Mesenchymal stem cell (in vitro differentiated cells and primary cell): ENCODE measurements at regions not wholly inside any gene's neighbourhood (a gene's known extent, or its start where the extent isn't known, plus 50 kb on each side); places are given as distances from the start of the nearest gene placed in this dataset.

Experiments
- DNase-seq: peaks from one replicate; pipeline ENCODE4 v3.0.0-alpha.2; 2013
- H2AFZ ChIP-seq: one replicate; pipeline ENCODE4 v1.6.1; 2013; ENCODE audit warnings: low read depth, mild to moderate bottlenecking, control low read depth, inconsistent platforms, low read length, moderate library complexity
- H2AK5ac ChIP-seq: 2 replicates; pipeline ENCODE4 v1.6.1; 2013; ENCODE audit warnings: low read length, moderate library complexity, mild to moderate bottlenecking, inconsistent platforms; ENCODE audit not compliant: severe bottlenecking
- H2BK120ac ChIP-seq: one replicate; pipeline ENCODE4 v1.6.1; 2013; ENCODE audit warnings: low read depth, mild to moderate bottlenecking, inconsistent platforms, low read length, moderate library complexity
- H2BK12ac ChIP-seq, 2 experiments: one replicate each; pipeline ENCODE4 v1.6.1; 2013; ENCODE audit warnings: inconsistent platforms in 2 of 2, low read length in 2 of 2, mild to moderate bottlenecking in 2 of 2, moderate library complexity in 2 of 2, control low read depth in 1 of 2
- H2BK15ac ChIP-seq: one replicate; pipeline ENCODE4 v1.6.1; 2013; ENCODE audit warnings: mild to moderate bottlenecking, low read depth, inconsistent platforms; ENCODE audit not compliant: poor library complexity, severe bottlenecking
- H2BK5ac ChIP-seq: 2 replicates; pipeline ENCODE4 v1.6.1; 2013; ENCODE audit warnings: low read depth, mild to moderate bottlenecking, low read length, control low read depth, inconsistent platforms; ENCODE audit not compliant: poor library complexity, severe bottlenecking
- H3K14ac ChIP-seq, 2 experiments: one replicate each; pipeline ENCODE4 v1.6.1; 2013; ENCODE audit warnings: inconsistent platforms in 2 of 2, low read length in 2 of 2, control low read depth in 1 of 2, mild to moderate bottlenecking in 1 of 2, moderate library complexity in 1 of 2
- H3K18ac ChIP-seq, 2 experiments: one replicate each; pipeline ENCODE4 v1.6.1; 2013; ENCODE audit warnings: inconsistent platforms in 2 of 2, low read length in 2 of 2, control low read depth in 1 of 2, low read depth in 1 of 2, mild to moderate bottlenecking in 1 of 2
- H3K23ac ChIP-seq, 2 experiments: one replicate each; pipeline ENCODE4 v1.6.1; 2013; ENCODE audit warnings: inconsistent platforms in 2 of 2, low read length in 2 of 2, mild to moderate bottlenecking in 2 of 2, moderate library complexity in 2 of 2, control low read depth in 1 of 2
- H3K27ac ChIP-seq: 2 replicates; pipeline ENCODE4 v1.5.1; 2013; ENCODE audit warnings: mild to moderate bottlenecking, moderate library complexity, low read length, control low read depth, inconsistent platforms; ENCODE audit not compliant: poor library complexity, severe bottlenecking
- H3K27me3 ChIP-seq, 2 experiments: 2 replicates each; pipeline versions ENCODE4 v1.6.1 to v1.7.0; 2013; ENCODE audit warnings: low read length in 2 of 2, mild to moderate bottlenecking in 2 of 2, moderate library complexity in 2 of 2, control low read depth in 1 of 2, inconsistent platforms in 1 of 2; ENCODE audit not compliant: control insufficient read depth in 1 of 2, insufficient read depth in 1 of 2
- H3K36me3 ChIP-seq, 2 experiments: 2 replicates each; pipeline versions ENCODE4 v1.6.1 to v1.7.0; 2013; ENCODE audit warnings: low read length in 2 of 2, control low read depth in 1 of 2, inconsistent platforms in 1 of 2, low read depth in 1 of 2, mild to moderate bottlenecking in 1 of 2; ENCODE audit not compliant: insufficient read depth in 2 of 2, control insufficient read depth in 1 of 2
- H3K4ac ChIP-seq, 2 experiments: one replicate each; pipeline ENCODE4 v1.6.1; 2013; ENCODE audit warnings: inconsistent platforms in 2 of 2, low read length in 2 of 2, mild to moderate bottlenecking in 2 of 2, moderate library complexity in 2 of 2, control low read depth in 1 of 2, low read depth in 1 of 2
- H3K4me1 ChIP-seq: 2 replicates; pipeline ENCODE4 v1.6.1; 2013; ENCODE audit warnings: low read depth, low read length, control low read depth; ENCODE audit not compliant: control insufficient read depth, insufficient read depth
- H3K4me2 ChIP-seq: 2 replicates; pipeline ENCODE4 v1.6.1; 2013; ENCODE audit warnings: low read length, mild to moderate bottlenecking, inconsistent platforms; ENCODE audit not compliant: poor library complexity, severe bottlenecking
- H3K4me3 ChIP-seq, 2 experiments: 2 replicates each; pipeline versions ENCODE4 v1.5.1 to v1.7.0; 2013; ENCODE audit warnings: low read length in 2 of 2, mild to moderate bottlenecking in 2 of 2, control low read depth in 1 of 2, low read depth in 1 of 2; ENCODE audit not compliant: insufficient read depth in 1 of 2
- H3K79me1 ChIP-seq: replicated peaks from 2 replicates; pipeline ENCODE4 v1.6.1; 2013; ENCODE audit warnings: mild to moderate bottlenecking, control low read depth, low read length, inconsistent platforms; ENCODE audit not compliant: poor library complexity, severe bottlenecking
- H3K9ac ChIP-seq: 2 replicates; pipeline ENCODE4 v1.7.0; 2013; ENCODE audit warnings: mild to moderate bottlenecking, low read length, moderate library complexity
- H3K9me3 ChIP-seq: 2 replicates; pipeline ENCODE4 v1.7.0; 2013; ENCODE audit warnings: mild to moderate bottlenecking, low read length; ENCODE audit not compliant: control insufficient read depth
- H4K8ac ChIP-seq: one replicate; pipeline ENCODE4 v1.6.1; 2013; ENCODE audit warnings: inconsistent platforms, mild to moderate bottlenecking, low read length, moderate library complexity
- H4K91ac ChIP-seq: one replicate; pipeline ENCODE4 v1.6.1; 2013; ENCODE audit warnings: mild to moderate bottlenecking, low read length, inconsistent platforms
- WGBS: methylation state at CpG from one replicate; pipeline ENCODE4 v1.1.7; 2013; ENCODE audit warnings: mixed read lengths; 5-methylcytosine and 5-hydroxymethylcytosine counted together

GRCh38 chr11:115787302-115787701 lies 283.1 kb upstream of the CADM1 start:
- H3K23ac ChIP-seq, result no peak overlapping the region
- no peak overlapping the region for H3K18ac ChIP-seq
- no peak overlapping the region for H4K91ac ChIP-seq
- H3K27me3 ChIP-seq, result peaks cover 0 to 2% of the 10 kb centered on the region in 2 experiments
- no peak overlapping the region for H3K27ac ChIP-seq
- no peak overlapping the region for H2BK120ac ChIP-seq
- no peak overlapping the region for H2BK5ac ChIP-seq
- H4K8ac ChIP-seq, result no peak overlapping the region
- no peak for DNase-seq
- H3K4ac ChIP-seq, result no peak overlapping the region
- peaks cover 2% of the 10 kb centered on the region for H3K4me1 ChIP-seq
- no peak overlapping the region for H3K4me2 ChIP-seq
- H3K9ac ChIP-seq, result no peak overlapping the region
- no peak overlapping the region for H2BK15ac ChIP-seq
- H3K9me3 ChIP-seq, result peaks cover 5% of the 10 kb centered on the region
- H2BK12ac ChIP-seq, result no peak overlapping the region
- no peaks in the 10 kb centered on the region for H3K36me3 ChIP-seq
- no peak overlapping the region for H2AFZ ChIP-seq
- H2AK5ac ChIP-seq, result no peak overlapping the region
- no peak overlapping the region for H3K14ac ChIP-seq
- WGBS, result 84% methylated on average over 3 of the region's 5 CpGs
- H3K4me3 ChIP-seq, result no peak overlapping the region
- H3K79me1 ChIP-seq, result no peaks in the 10 kb centered on the region

GRCh38 chr11:115784796-115785521 lies 280.7 kb upstream of the CADM1 start:
- H2BK12ac ChIP-seq, result no peak overlapping the region
- H3K4ac ChIP-seq, result no peak overlapping the region
- no peak overlapping the region for H3K14ac ChIP-seq
- H3K23ac ChIP-seq, result no peak overlapping the region
- no peak overlapping the region for H2AK5ac ChIP-seq
- no peak overlapping the region for H3K4me3 ChIP-seq
- H3K79me1 ChIP-seq, result no peaks in the 10 kb centered on the region
- H2BK15ac ChIP-seq, result no peak overlapping the region
- no peak for DNase-seq
- no peak overlapping the region for H4K8ac ChIP-seq
- no peak overlapping the region for H3K27ac ChIP-seq
- 58% methylated on average over 3 of the region's 3 CpGs for WGBS
- no peak overlapping the region for H3K4me2 ChIP-seq
- H3K36me3 ChIP-seq, result no peaks in the 10 kb centered on the region
- no peak overlapping the region for H2BK120ac ChIP-seq
- no peak overlapping the region for H2AFZ ChIP-seq
- H3K4me1 ChIP-seq, result peaks cover 2% of the 10 kb centered on the region
- H3K9ac ChIP-seq, result no peak overlapping the region
- no peak overlapping the region for H2BK5ac ChIP-seq
- peaks cover 0 to 3% of the 10 kb centered on the region in 2 experiments for H3K27me3 ChIP-seq
- H4K91ac ChIP-seq, result no peak overlapping the region
- peaks cover 8% of the 10 kb centered on the region for H3K9me3 ChIP-seq
- no peak overlapping the region for H3K18ac ChIP-seq

- Histone ChIP-seq H4K8ac (no peak overlapping the region), H2BK12ac (no peak overlapping the region), H4K91ac (no peak overlapping the region), H2BK5ac (no peak overlapping the region), H3K4me1 (peaks cover 2% of the 10 kb centered on the region), H3K4me2 (no peak overlapping the region), H2AK5ac (no peak overlapping the region), H3K79me1 (no peaks in the 10 kb centered on the region), H3K9me3 (peaks cover 8% of the 10 kb centered on the region), H2BK15ac (no peak overlapping the region), H2AFZ (no peak overlapping the region), H3K9ac (no peak overlapping the region), H3K27ac (no peak overlapping the region), H3K36me3 (no peaks in the 10 kb centered on the region), H3K4ac (no peak overlapping the region), H3K23ac (no peak overlapping the region), H2BK120ac (no peak overlapping the region), H3K14ac (no peak overlapping the region), H3K4me3 (no peak overlapping the region), H3K18ac (no peak overlapping the region), H3K27me3 (peaks cover 0 to 8% of the 10 kb centered on the region in 2 experiments)
- DNase-seq, result no peak
- 33% methylated on average over 8 of the region's 9 CpGs for WGBS
Observed at GRCh38 chr11:115780646-115781362, 276.6 kb upstream of the CADM1 start.

- Histone ChIP-seq H2BK12ac (no peak overlapping the region), H3K36me3 (no peaks in the 10 kb centered on the region), H3K79me1 (no peaks in the 10 kb centered on the region), H3K14ac (no peak overlapping the region), H2AK5ac (no peak overlapping the region), H3K4ac (no peak overlapping the region), H3K27ac (no peak overlapping the region), H2BK15ac (no peak overlapping the region), H3K4me3 (no peak overlapping the region), H3K9ac (no peak overlapping the region), H2BK5ac (no peak overlapping the region), H2BK120ac (no peak overlapping the region), H3K23ac (no peak overlapping the region), H4K91ac (no peak overlapping the region), H4K8ac (no peak overlapping the region), H3K4me2 (no peak overlapping the region), H3K18ac (no peak overlapping the region), H3K4me1 (no peaks in the 10 kb centered on the region), H3K9me3 (peaks cover 8% of the 10 kb centered on the region), H3K27me3 (peaks cover 0 to 8% of the 10 kb centered on the region in 2 experiments), H2AFZ (no peak overlapping the region)
- no peak for DNase-seq
- WGBS, result no CpG with 5 or more reads among the region's 2 CpGs
Observed at GRCh38 chr11:115778928-115779650, 274.9 kb upstream of the CADM1 start.
